H9 (cell line): ENCODE measurements at regions not wholly inside any gene's neighbourhood (a gene's known extent, or its start where the extent isn't known, plus 50 kb on each side); places are given as distances from the start of the nearest gene placed in this dataset.

ENCODE experiments used
- DNase-seq: peaks from one replicate; pipeline ENCODE4 v3.0.0-alpha.2; 2017
- H2AFZ ChIP-seq: one replicate; pipeline ENCODE4 v1.6.1; 2013; ENCODE audit warnings: mild to moderate bottlenecking, low read length, control low read depth, moderate library complexity
- H2AK5ac ChIP-seq: 2 replicates; pipeline ENCODE4 v1.6.1; 2013; ENCODE audit warnings: low read length, control low read depth, mixed read lengths; ENCODE audit not compliant: insufficient read length
- H2BK120ac ChIP-seq: one replicate; pipeline ENCODE4 v1.6.1; 2013; ENCODE audit warnings: low read depth, mild to moderate bottlenecking, low read length, control low read depth, inconsistent platforms; ENCODE audit not compliant: poor library complexity, severe bottlenecking
- H2BK12ac ChIP-seq: 2 replicates; pipeline ENCODE4 v1.6.1; 2013; ENCODE audit warnings: low read length, control low read depth, mixed read lengths, low read depth; ENCODE audit not compliant: insufficient read length
- H2BK15ac ChIP-seq: 2 replicates; pipeline ENCODE4 v1.6.1; 2013; ENCODE audit warnings: low read depth, low read length, control low read depth
- H2BK20ac ChIP-seq: one replicate; pipeline ENCODE4 v1.6.1; 2013; ENCODE audit warnings: low read depth, mild to moderate bottlenecking, low read length, control low read depth, inconsistent platforms; ENCODE audit not compliant: poor library complexity, severe bottlenecking
- H2BK5ac ChIP-seq: 2 replicates; pipeline ENCODE4 v1.6.1; 2013; ENCODE audit warnings: low read length, control low read depth, mixed read lengths; ENCODE audit not compliant: insufficient read length
- H3K14ac ChIP-seq: 2 replicates; pipeline ENCODE4 v1.6.1; 2013; ENCODE audit warnings: low read length, control low read depth; ENCODE audit not compliant: insufficient read depth
- H3K18ac ChIP-seq: 2 replicates; pipeline ENCODE4 v1.6.1; 2013; ENCODE audit warnings: low read depth, mild to moderate bottlenecking, mixed read lengths, low read length, control low read depth; ENCODE audit not compliant: insufficient read length
- H3K23ac ChIP-seq: 2 replicates; pipeline ENCODE4 v1.6.1; 2013; ENCODE audit warnings: low read length, control low read depth, mixed read lengths, low read depth; ENCODE audit not compliant: insufficient read length
- H3K23me2 ChIP-seq: 2 replicates; pipeline ENCODE4 v1.6.1; 2013; ENCODE audit warnings: low read depth, mild to moderate bottlenecking, mixed read lengths, low read length, control low read depth; ENCODE audit not compliant: insufficient read length, poor library complexity, severe bottlenecking
- H3K27ac ChIP-seq: 2 replicates; pipeline ENCODE4 v1.5.1; 2013; ENCODE audit warnings: low read length, control low read depth, mixed read lengths, low read depth; ENCODE audit not compliant: insufficient read length
- H3K27me3 ChIP-seq: 2 replicates; pipeline ENCODE4 v1.6.1; 2013; ENCODE audit warnings: low read length, control low read depth, inconsistent platforms; ENCODE audit not compliant: insufficient read depth
- H3K4ac ChIP-seq: 2 replicates; pipeline ENCODE4 v1.6.1; 2013; ENCODE audit warnings: low read depth, mild to moderate bottlenecking, control low read depth, inconsistent platforms, low read length, moderate library complexity
- H3K4me1 ChIP-seq: 2 replicates; pipeline ENCODE4 v1.6.1; 2013; ENCODE audit warnings: low read length, control low read depth, inconsistent platforms; ENCODE audit not compliant: insufficient read depth
- H3K4me2 ChIP-seq: 2 replicates; pipeline ENCODE4 v1.6.1; 2013; ENCODE audit warnings: low read length, control low read depth, mixed read lengths; ENCODE audit not compliant: insufficient read length, insufficient read depth
- H3K56ac ChIP-seq: 2 replicates; pipeline ENCODE4 v1.6.1; 2013; ENCODE audit warnings: low read depth, mild to moderate bottlenecking, mixed read lengths, low read length, control low read depth; ENCODE audit not compliant: insufficient read length
- H3K79me1 ChIP-seq: 2 replicates; pipeline ENCODE4 v1.6.1; 2013; ENCODE audit warnings: low read depth, mild to moderate bottlenecking, moderate library complexity, low read length, control low read depth, inconsistent platforms; ENCODE audit not compliant: insufficient read depth, poor library complexity, severe bottlenecking
- H3K79me2 ChIP-seq: 2 replicates; pipeline ENCODE4 v1.6.1; 2013; ENCODE audit warnings: low read length, control low read depth, inconsistent platforms; ENCODE audit not compliant: insufficient read depth
- H3K9ac ChIP-seq: 2 replicates; pipeline ENCODE4 v1.6.1; 2013; ENCODE audit warnings: low read length, control low read depth, mixed read lengths; ENCODE audit not compliant: insufficient read length; ENCODE audit errors: extremely low read depth
- H3K9me3 ChIP-seq: one replicate; pipeline ENCODE4 v1.6.1; 2013; ENCODE audit warnings: low read depth, low read length, inconsistent platforms; ENCODE audit not compliant: control insufficient read depth
- H3T11ph ChIP-seq: one replicate; pipeline ENCODE4 v1.6.1; 2013; ENCODE audit warnings: mild to moderate bottlenecking, low read length, control low read depth, inconsistent platforms
- H4K20me1 ChIP-seq: one replicate; pipeline ENCODE4 v1.6.1; 2013; ENCODE audit not compliant: control insufficient read depth, insufficient read length, insufficient read depth
- H4K5ac ChIP-seq: 2 replicates; pipeline ENCODE4 v1.6.1; 2013; ENCODE audit warnings: low read depth, mild to moderate bottlenecking, mixed read lengths, low read length, control low read depth; ENCODE audit not compliant: insufficient read length
- H4K8ac ChIP-seq: replicated peaks from 2 replicates; pipeline ENCODE4 v1.6.1; 2013; ENCODE audit warnings: low read length, control low read depth, mixed read lengths, low read depth; ENCODE audit not compliant: insufficient read length
- H4K91ac ChIP-seq: 2 replicates; pipeline ENCODE4 v1.6.1; 2013; ENCODE audit warnings: low read depth, mild to moderate bottlenecking, moderate library complexity, mixed read lengths, low read length, control low read depth; ENCODE audit not compliant: insufficient read length
- H3K27ac Mint-ChIP-seq, 3 experiments: 2 replicates in 2 of 3; 3 replicates in 1 of 3; pipeline ENCODE4 v1.8.0; 2020 to 2021; ENCODE audit warnings: mixed read lengths in 3 of 3, mild to moderate bottlenecking in 1 of 3, moderate library complexity in 1 of 3
- H3K27me3 Mint-ChIP-seq: 2 replicates; pipeline ENCODE4 v1.8.0; 2021; ENCODE audit warnings: low read depth, mild to moderate bottlenecking, moderate library complexity, mixed read lengths
- H3K36me3 Mint-ChIP-seq, 3 experiments: 2 replicates in 2 of 3; 3 replicates in 1 of 3; pipeline ENCODE4 v1.8.0; 2020 to 2021; ENCODE audit warnings: low read depth in 3 of 3, mixed read lengths in 3 of 3; ENCODE audit not compliant: insufficient read depth in 1 of 3
- H3K4me1 Mint-ChIP-seq, 2 experiments: 2 replicates each; pipeline ENCODE4 v1.8.0; 2020; ENCODE audit warnings: mixed read lengths in 2 of 2
- H3K4me3 Mint-ChIP-seq, 2 experiments: 2 replicates in 1 of 2; 3 replicates in 1 of 2; pipeline ENCODE4 v1.8.0; 2020 to 2021; ENCODE audit warnings: mild to moderate bottlenecking in 2 of 2, mixed read lengths in 2 of 2, moderate library complexity in 1 of 2
- H3K9me3 Mint-ChIP-seq, 2 experiments: 2 replicates in 1 of 2; 3 replicates in 1 of 2; pipeline ENCODE4 v1.8.0; 2020; ENCODE audit warnings: mild to moderate bottlenecking in 2 of 2, mixed read lengths in 2 of 2, moderate library complexity in 1 of 2
- WGBS: extraction: QIAGEN DNeasy Blood & Tissue Kit; methylation state at CpG from one replicate; pipeline ENCODE4 v1.1.7; 2013; ENCODE audit warnings: missing lambda C conversion rate, low lambda C conversion rate, mixed read lengths; ENCODE audit not compliant: insufficient read length; ENCODE audit errors: extremely low coverage; 5-methylcytosine and 5-hydroxymethylcytosine counted together
- TF ChIP-seq, protein P1 (sequence below): fragments of 200-600 bp; sonication (generic); conservative IDR thresholded peaks from 3 replicates; pipeline ENCODE4 v1.8.0; 2021; ENCODE audit warnings: antibody characterized with exemption, mild to moderate bottlenecking

DNA sequence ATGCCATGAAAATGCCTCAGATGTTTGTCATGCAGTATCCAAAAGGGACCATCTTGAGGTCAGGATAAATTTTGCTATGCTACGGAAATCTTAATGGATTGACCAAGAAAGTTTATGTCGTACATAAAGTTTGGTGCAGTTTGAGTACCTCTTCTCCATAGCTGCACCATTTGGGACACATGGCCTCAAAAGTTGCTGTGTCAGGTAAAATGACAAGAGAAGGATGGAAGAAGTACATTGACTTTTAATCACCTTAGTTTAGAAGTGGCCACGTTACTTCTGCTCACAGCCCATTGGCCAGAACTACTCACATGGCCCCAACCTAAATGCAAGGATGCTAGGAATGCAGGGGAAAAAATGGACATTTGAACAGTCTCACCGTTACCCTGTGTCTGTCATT, 107.4 kb upstream of the NAMPT start:
- peaks cover 3% of the 10 kb centered on the region; the same call in 1 of the 2 replicates for H3K4me1 ChIP-seq
- no peaks in the 10 kb centered on the region for H4K20me1 ChIP-seq
- no peak overlapping the region for H3K4ac ChIP-seq
- no peak overlapping the region for H3T11ph ChIP-seq
- H3K27me3 Mint-ChIP-seq, result no peaks in the 10 kb centered on the region
- H3K9me3 ChIP-seq, result no peaks in the 10 kb centered on the region
- H3K79me1 ChIP-seq, result no peaks in the 10 kb centered on the region
- no peak overlapping the region for H3K27ac ChIP-seq
- H3K27me3 ChIP-seq, result no peaks in the 10 kb centered on the region
- H3K18ac ChIP-seq, result no peak overlapping the region
- H2BK5ac ChIP-seq, result no peak overlapping the region
- H3K4me1 Mint-ChIP-seq, result peaks cover 8 to 12% of the 10 kb centered on the region in 2 experiments
- H4K5ac ChIP-seq, result no peak overlapping the region
- peaks cover 0 to 4% of the 10 kb centered on the region in 2 experiments; a peak in 2 of 5 replicates for H3K9me3 Mint-ChIP-seq
- no peak overlapping the region for H3K27ac Mint-ChIP-seq
- peaks cover 0 to 4% (median 0%) of the 10 kb centered on the region in 3 experiments; a peak in 2 of 7 replicates for H3K36me3 Mint-ChIP-seq
- no peak overlapping the region for H2AFZ ChIP-seq
- no peak overlapping the region for H3K9ac ChIP-seq
- no peak overlapping the region for H2BK12ac ChIP-seq
- TF ChIP-seq, protein P1, sequence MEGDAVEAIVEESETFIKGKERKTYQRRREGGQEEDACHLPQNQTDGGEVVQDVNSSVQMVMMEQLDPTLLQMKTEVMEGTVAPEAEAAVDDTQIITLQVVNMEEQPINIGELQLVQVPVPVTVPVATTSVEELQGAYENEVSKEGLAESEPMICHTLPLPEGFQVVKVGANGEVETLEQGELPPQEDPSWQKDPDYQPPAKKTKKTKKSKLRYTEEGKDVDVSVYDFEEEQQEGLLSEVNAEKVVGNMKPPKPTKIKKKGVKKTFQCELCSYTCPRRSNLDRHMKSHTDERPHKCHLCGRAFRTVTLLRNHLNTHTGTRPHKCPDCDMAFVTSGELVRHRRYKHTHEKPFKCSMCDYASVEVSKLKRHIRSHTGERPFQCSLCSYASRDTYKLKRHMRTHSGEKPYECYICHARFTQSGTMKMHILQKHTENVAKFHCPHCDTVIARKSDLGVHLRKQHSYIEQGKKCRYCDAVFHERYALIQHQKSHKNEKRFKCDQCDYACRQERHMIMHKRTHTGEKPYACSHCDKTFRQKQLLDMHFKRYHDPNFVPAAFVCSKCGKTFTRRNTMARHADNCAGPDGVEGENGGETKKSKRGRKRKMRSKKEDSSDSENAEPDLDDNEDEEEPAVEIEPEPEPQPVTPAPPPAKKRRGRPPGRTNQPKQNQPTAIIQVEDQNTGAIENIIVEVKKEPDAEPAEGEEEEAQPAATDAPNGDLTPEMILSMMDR, result no peak
- H4K8ac ChIP-seq, result no peak overlapping the region
- H3K23me2 ChIP-seq, result no peaks in the 10 kb centered on the region
- no peak overlapping the region for H2BK120ac ChIP-seq
- no peak overlapping the region for H4K91ac ChIP-seq
- H3K14ac ChIP-seq, result no peak overlapping the region
- H3K79me2 ChIP-seq, result no peaks in the 10 kb centered on the region
- H2BK15ac ChIP-seq, result no peak overlapping the region
- no peak overlapping the region for H3K23ac ChIP-seq
- WGBS, result no CpG with 5 or more reads among the region's 4 CpGs
- DNase-seq, result no peak
- H3K4me2 ChIP-seq, result no peak overlapping the region
- H2AK5ac ChIP-seq, result no peak overlapping the region
- no peak overlapping the region for H3K4me3 Mint-ChIP-seq
- no peak overlapping the region for H3K56ac ChIP-seq
- H2BK20ac ChIP-seq, result no peak overlapping the region
